Superior temporal gyrus (tissue), 1 donor: ENCODE measurements at regions not wholly inside any gene's neighbourhood (a gene's known extent, or its start where the extent isn't known, plus 50 kb on each side); places are given as distances from the start of the nearest gene placed in this dataset.
"Not testable (repeated sequence)": the region's sequence is repeated elsewhere in the genome, so short reads cannot be mapped to it uniquely, and the experiment has no call there.

Experiments used
- DNase-seq: peaks from one replicate; pipeline ENCODE4 v3.0.0-alpha.2; 2016; ENCODE audit errors: extremely low spot score

- not testable (repeated sequence) for DNase-seq
Measured at GRCh38 chr6:170213637-170214018, 77.2 kb downstream of the DLL1 start.

- DNase-seq: no peak
Measured at GRCh38 chr6:170212956-170213636, 77.8 kb downstream of the DLL1 start.

- DNase-seq: no peak
Measured at GRCh38 chr6:170212051-170212756, 78.7 kb downstream of the DLL1 start.

- no peak for DNase-seq
Measured at GRCh38 chr6:170211404-170212025, 79.4 kb downstream of the DLL1 start.

GRCh38 chr6:170210651-170211403 is 80.1 kb downstream of the DLL1 start:
- DNase-seq: no peak

GRCh38 chr6:170210026-170210390 is 80.9 kb downstream of the DLL1 start:
- no peak for DNase-seq

- no peak for DNase-seq
Measured at GRCh38 chr6:170209354-170210025, 81.4 kb downstream of the DLL1 start.

GRCh38 chr6:170208651-170209353 is 82.1 kb downstream of the DLL1 start:
- DNase-seq: no peak

GRCh38 chr6:170208182-170208601 is 82.7 kb downstream of the DLL1 start:
- no peak for DNase-seq

GRCh38 chr6:170207586-170208181 is 83.2 kb downstream of the DLL1 start:
- no peak for DNase-seq

- DNase-seq: no peak
Measured at GRCh38 chr6:170206851-170207431, 83.9 kb downstream of the DLL1 start.

GRCh38 chr6:170206317-170206621 is 84.6 kb downstream of the DLL1 start:
- DNase-seq: no peak

- no peak for DNase-seq
Measured at GRCh38 chr6:170205534-170206316, 85.2 kb downstream of the DLL1 start.

- DNase-seq: no peak
Measured at GRCh38 chr6:170205126-170205525, 85.8 kb downstream of the DLL1 start.

- no peak for DNase-seq
Measured at GRCh38 chr6:170203212-170203611, 87.7 kb downstream of the DLL1 start.

- DNase-seq: no peak
Measured at GRCh38 chr6:170202416-170203135, 88.3 kb downstream of the DLL1 start.

- DNase-seq: no peak
Measured at GRCh38 chr6:170201361-170201760, 89.5 kb downstream of the DLL1 start.

GRCh38 chr6:170200458-170200891 is 90.4 kb downstream of the DLL1 start:
- DNase-seq: no peak

GRCh38 chr6:170199716-170200115 is 91.2 kb downstream of the DLL1 start:
- no peak for DNase-seq
